ENCODE measurements at regions not wholly inside any gene's neighbourhood (a gene's known extent, or its start where the extent isn't known, plus 50 kb on each side); places are given as distances from the start of the nearest gene placed in this dataset.

DNA sequence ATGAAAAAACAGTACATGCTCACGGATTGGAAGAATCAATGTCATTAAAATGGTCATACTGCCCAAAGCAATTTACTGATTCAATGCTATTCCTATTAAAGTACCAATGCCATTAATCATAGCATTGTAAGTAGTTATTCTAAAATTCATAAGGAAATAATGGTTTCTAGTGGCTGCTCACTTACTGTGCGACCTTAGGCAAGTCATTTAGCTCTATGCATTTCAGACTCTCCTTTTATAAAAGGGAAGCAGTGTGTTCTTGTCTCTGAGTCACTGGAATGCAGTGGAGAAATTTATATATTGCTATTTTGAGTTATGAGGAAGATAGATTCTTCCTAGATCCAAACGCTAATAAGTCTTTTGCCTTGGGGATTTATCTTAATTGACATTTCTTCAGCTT is 174.8 kb downstream of the KCNA4 start:
- no peak overlapping the region for H3K9ac ChIP-seq (replicated peaks; ENCODE audit: extremely low read depth, insufficient read depth, low read length)
- no peak for TF ChIP-seq MYC (IDR thresholded peaks at IDR 0.05; ENCODE audit: low read depth, low read length)
- no peak for TF ChIP-seq GATA2 (IDR thresholded peaks at IDR 0.05; ENCODE audit: insufficient read depth, insufficient read length, low read depth, low read length)
- TF ChIP-seq, protein P1, sequence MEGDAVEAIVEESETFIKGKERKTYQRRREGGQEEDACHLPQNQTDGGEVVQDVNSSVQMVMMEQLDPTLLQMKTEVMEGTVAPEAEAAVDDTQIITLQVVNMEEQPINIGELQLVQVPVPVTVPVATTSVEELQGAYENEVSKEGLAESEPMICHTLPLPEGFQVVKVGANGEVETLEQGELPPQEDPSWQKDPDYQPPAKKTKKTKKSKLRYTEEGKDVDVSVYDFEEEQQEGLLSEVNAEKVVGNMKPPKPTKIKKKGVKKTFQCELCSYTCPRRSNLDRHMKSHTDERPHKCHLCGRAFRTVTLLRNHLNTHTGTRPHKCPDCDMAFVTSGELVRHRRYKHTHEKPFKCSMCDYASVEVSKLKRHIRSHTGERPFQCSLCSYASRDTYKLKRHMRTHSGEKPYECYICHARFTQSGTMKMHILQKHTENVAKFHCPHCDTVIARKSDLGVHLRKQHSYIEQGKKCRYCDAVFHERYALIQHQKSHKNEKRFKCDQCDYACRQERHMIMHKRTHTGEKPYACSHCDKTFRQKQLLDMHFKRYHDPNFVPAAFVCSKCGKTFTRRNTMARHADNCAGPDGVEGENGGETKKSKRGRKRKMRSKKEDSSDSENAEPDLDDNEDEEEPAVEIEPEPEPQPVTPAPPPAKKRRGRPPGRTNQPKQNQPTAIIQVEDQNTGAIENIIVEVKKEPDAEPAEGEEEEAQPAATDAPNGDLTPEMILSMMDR (IDR thresholded peaks at IDR 0.05; ENCODE audit: extremely low read depth in 1 of 2, insufficient read depth in 1 of 2, low read depth in 1 of 2, low read length in 2 of 2) = no peak
- no peak for TF ChIP-seq JUN (IDR thresholded peaks at IDR 0.05; ENCODE audit: borderline replicate concordance, insufficient read depth, insufficient read length, low read depth)
- TF ChIP-seq POLR2A (IDR thresholded peaks at IDR 0.05; ENCODE audit: low read depth, low read length) = no peak
- no peak for TF ChIP-seq EZH2 (IDR thresholded peaks at IDR 0.05; ENCODE audit: borderline replicate concordance, low read depth, low read length, severe bottlenecking)
- TF ChIP-seq FOS (IDR thresholded peaks at IDR 0.05; ENCODE audit: borderline replicate concordance, insufficient read depth, low read length) = no peak
- TF ChIP-seq, protein P2, sequence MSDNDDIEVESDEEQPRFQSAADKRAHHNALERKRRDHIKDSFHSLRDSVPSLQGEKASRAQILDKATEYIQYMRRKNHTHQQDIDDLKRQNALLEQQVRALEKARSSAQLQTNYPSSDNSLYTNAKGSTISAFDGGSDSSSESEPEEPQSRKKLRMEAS (IDR thresholded peaks at IDR 0.05; ENCODE audit: insufficient read depth, insufficient read length) = no peak
- no peak for TF ChIP-seq POLR2AphosphoS5 (IDR thresholded peaks at IDR 0.05; ENCODE audit: insufficient read depth, low read depth, low read length)
- ChIA-PET POLR2A (no interaction called here), CTCF (no interaction called here)
- H3K79me2 ChIP-seq (ENCODE audit: control insufficient read depth, insufficient read depth, low read length) = no peaks in the 10 kb centered on the region
- intact Hi-C loops (cut with micrococcal nuclease) (no loop called here), dilution Hi-C loops (cut with MboI; ENCODE audit: extremely low pct_ligation_motif_present, low sequenced_read_pairs) (no loop called here)
- no TSS peak for BruUV-seq (replicated peaks)
- H3K4me2 ChIP-seq (ENCODE audit: insufficient read depth, low read length) = no peak overlapping the region
- DNase-seq (ENCODE audit: low read depth, low spot score) (no peak), FAIRE-seq (no peak)
- no peaks in the 10 kb centered on the region for H3K9me3 ChIP-seq (replicated peaks; ENCODE audit: control insufficient read depth, insufficient read depth, low read length)
- no peaks in the 10 kb centered on the region for H3K9me1 ChIP-seq (replicated peaks; ENCODE audit: control insufficient read depth, extremely low read depth, insufficient read depth, low read length)
- H3K27ac ChIP-seq (ENCODE audit: insufficient read depth, low read depth, low read length) = no peak overlapping the region
- no peaks in the 10 kb centered on the region for H3K4me1 ChIP-seq (ENCODE audit: control insufficient read depth, extremely low read depth, insufficient read depth, low read length)
- no peaks in the 10 kb centered on the region for H4K20me1 ChIP-seq (replicated peaks; ENCODE audit: control insufficient read depth, extremely low read depth, insufficient read depth, low read length)
- H3K4me3 ChIP-seq (replicated peaks in 1 of 3; ENCODE audit: insufficient read depth in 1 of 3, low read depth in 1 of 3, low read length in 3 of 3) = no peak overlapping the region
- H3K36me3 ChIP-seq (ENCODE audit: control insufficient read depth in 2 of 2, extremely low read depth in 1 of 2, insufficient read depth in 2 of 2, low read length in 2 of 2) = no peaks in the 10 kb centered on the region
- no peaks in the 10 kb centered on the region for H3K27me3 ChIP-seq (ENCODE audit: control insufficient read depth in 2 of 2, insufficient read depth in 2 of 2, low read length in 2 of 2)
- H2AFZ ChIP-seq (ENCODE audit: low read depth, low read length) = no peak overlapping the region
